GM23248 (cell line): ENCODE measurements at regions not wholly inside any gene's neighbourhood (a gene's known extent, or its start where the extent isn't known, plus 50 kb on each side); places are given as distances from the start of the nearest gene placed in this dataset.
A peak's percentile ranks its signal among the peaks of the same experiment; 100 is the strongest.

Source experiments
- DNase-seq: peaks from one replicate; pipeline ENCODE4 v3.0.0-alpha.2; 2015
- H2AFZ ChIP-seq: fragments of 200-600 bp; sonication (generic); 2 replicates; pipeline ENCODE4 v1.6.1; 2016; ENCODE audit warnings: antibody characterized with exemption
- H3F3A ChIP-seq: fragments of 200-600 bp; sonication (generic); 2 replicates; pipeline ENCODE4 v1.6.1; 2016; ENCODE audit warnings: mild to moderate bottlenecking, antibody characterized with exemption, mixed run types; ENCODE audit not compliant: insufficient read depth
- H3K27ac ChIP-seq: fragments of 200-600 bp; sonication (generic); 2 replicates; pipeline ENCODE4 v1.5.1; 2016; ENCODE audit warnings: mild to moderate bottlenecking
- H3K27me3 ChIP-seq: fragments of 200-600 bp; sonication (generic); replicated peaks from 2 replicates; pipeline ENCODE4 v1.6.1; 2016; ENCODE audit warnings: mild to moderate bottlenecking; ENCODE audit not compliant: insufficient read depth
- H3K36me3 ChIP-seq: fragments of 200-600 bp; sonication (generic); 2 replicates; pipeline ENCODE4 v1.6.1; 2016; ENCODE audit warnings: low read depth, mild to moderate bottlenecking
- H3K4me1 ChIP-seq: fragments of 200-600 bp; sonication (generic); 2 replicates; pipeline ENCODE4 v1.6.1; 2016; ENCODE audit warnings: mild to moderate bottlenecking; ENCODE audit not compliant: insufficient read depth
- H3K4me2 ChIP-seq: fragments of 200-600 bp; sonication (generic); one replicate; pipeline ENCODE4 v1.6.1; 2016; ENCODE audit warnings: mild to moderate bottlenecking; ENCODE audit not compliant: unreplicated experiment
- H3K4me3 ChIP-seq: fragments of 200-600 bp; sonication (generic); 2 replicates; pipeline ENCODE4 v1.5.1; 2016; ENCODE audit warnings: mild to moderate bottlenecking
- H3K79me2 ChIP-seq: fragments of 200-600 bp; sonication (generic); 2 replicates; pipeline ENCODE4 v1.6.1; 2016; ENCODE audit warnings: mild to moderate bottlenecking; ENCODE audit not compliant: insufficient read depth
- H3K9ac ChIP-seq: fragments of 200-600 bp; sonication (generic); 2 replicates; pipeline ENCODE4 v1.6.1; 2016; ENCODE audit warnings: mild to moderate bottlenecking
- H3K9me2 ChIP-seq: fragments of 200-600 bp; sonication (generic); 2 replicates; pipeline ENCODE4 v1.6.1; 2016; ENCODE audit warnings: mixed run types, mild to moderate bottlenecking, moderate library complexity; ENCODE audit not compliant: insufficient read depth
- H3K9me3 ChIP-seq: fragments of 200-600 bp; sonication (generic); one replicate; pipeline ENCODE4 v1.6.1; 2017; ENCODE audit warnings: low read depth
- H4K20me1 ChIP-seq: fragments of 200-600 bp; sonication (generic); 2 replicates; pipeline ENCODE4 v1.6.0; 2016; ENCODE audit not compliant: insufficient read depth
- EZH2 ChIP-seq: fragments of 200-600 bp; sonication (generic); IDR thresholded peaks from 2 replicates; pipeline ENCODE4 v1.6.1; 2018; ENCODE audit warnings: antibody characterized with exemption, mild to moderate bottlenecking; ENCODE audit not compliant: insufficient read depth, poor library complexity, severe bottlenecking
- EZH2phosphoT487 ChIP-seq: fragments of 200-600 bp; sonication (generic); IDR thresholded peaks from 2 replicates; pipeline ENCODE4 v1.6.1; 2018; ENCODE audit warnings: antibody characterized with exemption, moderate library complexity, mild to moderate bottlenecking, low read depth; ENCODE audit not compliant: insufficient read depth
- WGBS, 2 experiments: methylation state at CpG; one replicate each; pipeline ENCODE4 v1.1.6; 2015 to 2017; ENCODE audit warnings: low lambda C conversion rate in 2 of 2, low coverage in 1 of 2; ENCODE audit errors: missing lambda C conversion rate in 2 of 2; 5-methylcytosine and 5-hydroxymethylcytosine counted together
- in situ Hi-C: fragments of 300-500 bp; cut with MboI; formaldehyde crosslinking; loops from 2 replicates; pipeline ENCODE4 v1.15.0; 2020

DNA sequence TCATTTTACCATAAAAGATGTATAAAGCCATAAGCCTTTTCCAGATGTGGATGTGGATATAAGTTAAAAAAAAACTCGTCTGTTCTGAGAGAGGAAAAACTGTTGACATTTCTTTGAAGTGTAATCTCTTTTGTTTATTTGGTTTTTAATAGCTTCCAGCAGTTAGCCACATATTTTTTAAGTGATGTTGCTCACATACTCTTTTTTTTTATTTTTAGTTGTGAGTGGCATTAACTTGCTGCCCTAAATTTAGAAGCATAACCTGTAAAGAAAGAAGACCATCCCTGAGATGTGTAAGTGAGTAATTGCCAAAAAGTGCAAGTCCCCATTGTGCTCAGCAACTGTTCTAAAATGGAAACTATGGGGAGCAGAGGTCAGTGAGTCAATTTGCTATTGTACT is 415.9 kb upstream of the MDFIC2 start:
- no peak overlapping the region for H2AFZ ChIP-seq
- H4K20me1 ChIP-seq, result no peaks in the 10 kb centered on the region
- H3K27me3 ChIP-seq, result no peaks in the 10 kb centered on the region
- H3K9ac ChIP-seq, result no peak overlapping the region
- no peak for TF ChIP-seq EZH2phosphoT487
- no peak for TF ChIP-seq EZH2
- no peak overlapping the region for H3K4me3 ChIP-seq
- H3K79me2 ChIP-seq, result no peaks in the 10 kb centered on the region
- H3K9me3 ChIP-seq, result no peaks in the 10 kb centered on the region
- peak overlapping the region; percentile 59 for H3K27ac ChIP-seq
- peak overlapping the region; percentile 72 for H3K4me2 ChIP-seq
- H3K9me2 ChIP-seq, result no peaks in the 10 kb centered on the region
- H3K4me1 ChIP-seq, result peaks cover 28% of the 10 kb centered on the region
- H3F3A ChIP-seq, result peaks cover 20% of the 10 kb centered on the region
- H3K36me3 ChIP-seq, result no peaks in the 10 kb centered on the region
- in situ Hi-C loops, result no loop called here
- peak; percentile 38 for DNase-seq
- WGBS, 2 experiments, result 0% methylated on average over 1 of the region's 1 CpG

GRCh38 chr3:70726961-70727360 is 414.5 kb upstream of the MDFIC2 start:
- H3K79me2 ChIP-seq, result no peaks in the 10 kb centered on the region
- H4K20me1 ChIP-seq, result no peaks in the 10 kb centered on the region
- peaks cover 28% of the 10 kb centered on the region for H3K4me1 ChIP-seq
- H3F3A ChIP-seq, result peaks cover 20% of the 10 kb centered on the region
- H3K9ac ChIP-seq, result peak overlapping the region; percentile 22
- H2AFZ ChIP-seq, result peak overlapping the region; percentile 42; the same call in 1 of the 2 replicates
- H3K36me3 ChIP-seq, result no peaks in the 10 kb centered on the region
- in situ Hi-C loops, result no loop called here
- peak overlapping the region; percentile 44 for H3K4me3 ChIP-seq
- TF ChIP-seq EZH2 (no peak), EZH2phosphoT487 (no peak)
- H3K9me3 ChIP-seq, result no peaks in the 10 kb centered on the region
- WGBS, 2 experiments, result 22 to 36% methylated on average over 2 of the region's 2 CpGs
- H3K4me2 ChIP-seq, result peak overlapping the region; percentile 72
- DNase-seq, result peak; percentile 68
- no peaks in the 10 kb centered on the region for H3K9me2 ChIP-seq
- H3K27ac ChIP-seq, result peak overlapping the region; percentile 59
- H3K27me3 ChIP-seq, result no peaks in the 10 kb centered on the region

GRCh38 chr3:70726096-70726938 is 413.9 kb upstream of the MDFIC2 start:
- H3F3A ChIP-seq, result peaks cover 20% of the 10 kb centered on the region
- TF ChIP-seq EZH2phosphoT487, result no peak
- in situ Hi-C loops, result no loop called here
- peak overlapping the region; percentile 59 for H3K27ac ChIP-seq
- H3K36me3 ChIP-seq, result no peaks in the 10 kb centered on the region
- no peaks in the 10 kb centered on the region for H3K9me3 ChIP-seq
- no peaks in the 10 kb centered on the region for H3K27me3 ChIP-seq
- peak overlapping the region; percentile 72 for H3K4me2 ChIP-seq
- H3K9me2 ChIP-seq, result no peaks in the 10 kb centered on the region
- H4K20me1 ChIP-seq, result no peaks in the 10 kb centered on the region
- peak overlapping the region; percentile 44; the same call in 1 of the 2 replicates for H3K4me3 ChIP-seq
- no peaks in the 10 kb centered on the region for H3K79me2 ChIP-seq
- 84 to 85% methylated on average over 5 of the region's 5 CpGs for WGBS, 2 experiments
- no peak overlapping the region for H2AFZ ChIP-seq
- 0 out of 2 replicates have a peak overlapping the region, but pooled peaks have one; percentile 22 for H3K9ac ChIP-seq
- no peak for DNase-seq
- H3K4me1 ChIP-seq, result peaks cover 28% of the 10 kb centered on the region

DNA sequence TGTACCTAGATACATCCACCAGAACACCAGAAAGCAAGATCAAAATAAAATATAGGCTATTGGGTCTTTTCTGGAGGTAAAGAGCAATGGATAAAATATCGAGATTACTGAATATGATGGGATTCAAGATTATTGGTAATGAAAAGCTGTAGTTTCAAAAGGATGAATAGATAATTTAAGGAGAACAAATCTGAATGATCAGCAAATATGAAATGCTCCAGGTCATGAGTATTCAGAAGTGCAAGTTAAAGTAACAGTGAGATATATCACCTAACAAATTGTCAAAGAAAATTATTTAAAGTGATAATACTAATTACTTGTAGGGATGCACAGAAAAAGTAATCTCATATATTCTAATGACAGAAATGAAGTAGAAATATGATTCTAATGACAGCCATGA is 409.6 kb upstream of the MDFIC2 start:
- 72 to 77% methylated on average over 1 of the region's 1 CpG for WGBS, 2 experiments
- DNase-seq, result no peak

More for the DNA sequence above, 409.6 kb upstream of the MDFIC2 start:
- Histone ChIP-seq H3F3A (peaks cover 7% of the 10 kb centered on the region), H3K36me3 (no peaks in the 10 kb centered on the region), H3K9me3 (no peaks in the 10 kb centered on the region), H3K9ac (no peak overlapping the region), H3K9me2 (no peaks in the 10 kb centered on the region), H3K27ac (no peak overlapping the region), H4K20me1 (no peaks in the 10 kb centered on the region), H3K4me2 (no peak overlapping the region), H3K4me1 (peaks cover 13% of the 10 kb centered on the region), H3K4me3 (no peak overlapping the region), H2AFZ (no peak overlapping the region), H3K27me3 (no peaks in the 10 kb centered on the region), H3K79me2 (no peaks in the 10 kb centered on the region)
- TF ChIP-seq EZH2 (no peak), EZH2phosphoT487 (no peak)
- in situ Hi-C loops, result loop anchor here (25.0 kb wide), 1 partner anchor 865 kb away; the partner anchor contains the start of gene FOXP1
